Ovary (tissue), 7 donors: ENCODE measurements at regions not wholly inside any gene's neighbourhood (a gene's known extent, or its start where the extent isn't known, plus 50 kb on each side); places are given as distances from the start of the nearest gene placed in this dataset.

ENCODE experiments used
- DNase-seq, 5 donors: peaks; one replicate each; pipeline ENCODE4 v3.0.0-alpha.2; 2019 to 2020
- H3K27ac ChIP-seq, 2 donors: fragments of 200-600 bp; one replicate each; pipeline versions ENCODE4 v1.5.1 to v1.8.0; 2019 to 2022
- H3K27me3 ChIP-seq: fragments of 200-600 bp; one replicate; pipeline ENCODE4 v1.8.0; 2022
- H3K36me3 ChIP-seq: fragments of 200-600 bp; sonication (generic); one replicate; pipeline ENCODE4 v1.5.1; 2019
- H3K4me1 ChIP-seq: one replicate; pipeline ENCODE4 v1.8.1; 2013; ENCODE audit warnings: mild to moderate bottlenecking, moderate library complexity; ENCODE audit not compliant: insufficient read depth
- H3K4me3 ChIP-seq: fragments of 200-600 bp; sonication (generic); one replicate; pipeline ENCODE4 v1.5.1; 2017
- H3K9me3 ChIP-seq, 2 donors: fragments of 200-600 bp in 1 of 2; sonication (generic) in 1 of 2; one replicate each; pipeline versions ENCODE4 v1.5.1 to v1.8.1; 2013 to 2019; ENCODE audit warnings: mild to moderate bottlenecking in 1 of 2, moderate library complexity in 1 of 2
- CTCF ChIP-seq, 3 donors: fragments of 450-650 bp in 2 of 3; fragments of 200-600 bp in 1 of 3; IDR thresholded peaks; one replicate each; pipeline versions ENCODE4 v1.5.1 to v1.8.0; 2016 to 2022; ENCODE audit warnings: antibody characterized with exemption in 3 of 3, mild to moderate bottlenecking in 1 of 3
- EP300 ChIP-seq: sonication (generic); formaldehyde crosslinking; IDR thresholded peaks from one replicate; pipeline ENCODE4 v1.6.1; 2017; ENCODE audit warnings: antibody characterized with exemption
- POLR2A ChIP-seq: fragments of 450-650 bp; IDR thresholded peaks from one replicate; pipeline ENCODE4 v1.6.1; 2017; ENCODE audit warnings: antibody characterized with exemption, mild to moderate bottlenecking, moderate library complexity
- WGBS, 3 donors: extraction: QIAGEN DNeasy Blood & Tissue Kit in 1 of 3; methylation state at CpG; one replicate each; pipeline versions ENCODE4 v1.1.5 to v1.1.7; 2013 to 2017; 5-methylcytosine and 5-hydroxymethylcytosine counted together
- intact Hi-C, 4 donors: fragments of 100-400 bp; cut with DNase I; formaldehyde crosslinking; loops; one replicate each; pipeline versions ENCODE4 v1.11.0 to v1.15.1; 2022 to 2023
- donor health status: DM: no; HTN: no; CAD: no; lungs with moderate emphysema.
- donor health status: DM: no; HTN: no; CAD: no.
- donor health status: Bipolar disorder and iron deficiency.
- donor health status: DM: no; HTN: no; CAD: no.
- donor health status: DM: yes; HTN: yes; CAD: no.

DNA sequence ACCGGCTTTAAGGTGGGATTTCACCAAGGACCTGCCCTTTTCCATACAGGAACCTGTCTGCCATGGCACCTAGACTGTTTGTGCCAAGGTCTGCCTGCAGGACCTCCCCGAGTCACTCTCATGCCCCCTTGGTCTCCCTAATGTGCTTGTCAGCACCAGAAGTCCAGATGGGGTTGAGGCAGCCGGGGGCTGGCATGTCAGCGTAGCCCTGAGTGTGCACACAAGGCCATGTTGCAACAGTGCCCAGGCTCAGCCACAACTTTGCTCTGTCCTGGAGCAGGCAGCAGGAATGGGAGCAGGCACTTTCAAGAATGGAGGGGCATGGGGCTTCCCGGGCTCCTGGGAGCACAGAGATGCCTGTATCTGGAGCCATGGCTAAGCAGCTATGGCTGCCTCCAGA lies 621.5 kb downstream of the CDH9 start:
- TF ChIP-seq POLR2A (no peak), CTCF (IDR thresholded peaks at IDR 0.05) (no peak), EP300 (no peak)
- no peak for DNase-seq
- H3K4me1 ChIP-seq = no peaks in the 10 kb centered on the region
- H3K27me3 ChIP-seq = no peaks in the 10 kb centered on the region
- WGBS, 3 donors = 85 to 93% (median 89%) methylated on average over 5 of the region's 5 CpGs
- H3K9me3 ChIP-seq = peaks cover 0 to 5% of the 10 kb centered on the region in 2 donors
- H3K27ac ChIP-seq = no peak overlapping the region
- H3K36me3 ChIP-seq = no peaks in the 10 kb centered on the region
- intact Hi-C loops = no loop called here
- H3K4me3 ChIP-seq = no peak overlapping the region

DNA sequence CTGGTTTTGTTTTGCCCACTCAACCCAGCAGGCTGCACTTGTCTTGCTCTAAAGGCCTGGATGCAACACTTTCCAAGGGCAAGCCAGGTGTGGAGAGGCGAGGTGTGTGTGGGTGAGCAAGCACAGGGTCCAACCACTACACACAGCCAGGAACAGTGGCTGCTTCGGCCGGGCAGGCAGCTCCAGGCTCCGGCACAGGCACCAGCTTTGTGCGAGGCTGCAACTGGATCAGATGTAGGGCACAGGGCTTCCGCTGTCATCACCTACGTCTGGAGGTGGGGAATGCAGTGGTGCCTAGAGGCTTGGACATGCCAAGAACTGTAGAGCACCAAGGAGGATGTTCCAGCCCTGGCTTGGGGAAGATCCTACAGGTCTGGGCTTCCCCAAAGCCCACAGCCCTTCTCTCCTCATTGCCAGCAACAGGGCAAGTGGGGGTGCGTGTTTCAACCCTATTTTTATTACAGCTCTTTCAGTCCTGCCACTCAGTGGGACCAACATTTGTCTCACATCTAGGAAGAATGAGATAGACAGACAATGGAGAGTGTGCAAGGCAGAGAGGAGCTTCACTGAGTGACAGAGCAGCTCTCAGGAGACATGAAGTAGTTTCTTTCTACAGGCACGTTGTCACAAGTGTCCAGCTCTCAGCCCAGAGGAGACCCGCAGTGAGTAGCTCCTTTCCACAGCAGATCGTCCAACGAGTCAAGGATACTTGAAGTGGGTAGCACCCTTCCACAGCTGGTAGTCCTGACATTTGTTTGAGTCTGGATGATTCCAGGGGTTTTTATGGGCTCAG lies 622.2 kb downstream of the CDH9 start:
- intact Hi-C loops = no loop called here
- H3K4me3 ChIP-seq = no peak overlapping the region
- no peak for DNase-seq
- WGBS, 3 donors = 86 to 93% (median 88%) methylated on average over 12 of the region's 12 CpGs
- TF ChIP-seq EP300 = no peak
- no peak for TF ChIP-seq CTCF (IDR thresholded peaks at IDR 0.05)
- TF ChIP-seq POLR2A = no peak
- H3K9me3 ChIP-seq = peaks cover 0 to 5% of the 10 kb centered on the region in 2 donors
- H3K27me3 ChIP-seq = no peaks in the 10 kb centered on the region
- no peaks in the 10 kb centered on the region for H3K4me1 ChIP-seq
- H3K27ac ChIP-seq = no peak overlapping the region
- no peaks in the 10 kb centered on the region for H3K36me3 ChIP-seq

- TF ChIP-seq POLR2A = no peak
- TF ChIP-seq CTCF (IDR thresholded peaks at IDR 0.05) = no peak
- no peak for TF ChIP-seq EP300
- H3K36me3 ChIP-seq = no peaks in the 10 kb centered on the region
- no peak for DNase-seq
- intact Hi-C loops = no loop called here
- 55 to 74% (median 65%) methylated on average over 5 of the region's 5 CpGs for WGBS, 3 donors
- H3K27ac ChIP-seq = no peak overlapping the region
- H3K4me1 ChIP-seq = no peaks in the 10 kb centered on the region
- H3K27me3 ChIP-seq = no peaks in the 10 kb centered on the region
- no peak overlapping the region for H3K4me3 ChIP-seq
- H3K9me3 ChIP-seq = no peaks in the 10 kb centered on the region
Measured at GRCh38 chr5:26390608-26391007, 647.8 kb downstream of the CDH9 start.

DNA sequence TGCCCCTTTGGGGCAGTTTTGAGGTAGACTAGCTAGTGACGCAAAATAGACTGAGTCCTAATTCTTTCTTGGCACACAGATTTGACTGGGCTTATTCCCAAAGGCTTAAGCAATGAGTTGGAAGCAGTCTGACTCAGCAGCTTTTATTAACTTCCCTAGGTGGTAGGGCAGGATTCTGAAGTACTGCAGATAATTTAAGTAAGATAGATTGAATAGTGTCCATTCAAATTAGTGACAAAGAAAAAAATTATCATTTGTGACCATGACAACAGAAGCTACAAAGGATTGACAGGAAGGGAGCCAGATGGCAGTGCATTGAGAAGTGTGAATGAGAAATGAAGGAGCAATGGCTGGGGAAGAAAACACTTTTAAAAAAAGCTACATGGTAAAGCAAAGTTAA lies 649.4 kb downstream of the CDH9 start:
- no peak for DNase-seq
- intact Hi-C loops = no loop called here
- Histone ChIP-seq H3K4me3 (no peak overlapping the region), H3K36me3 (no peaks in the 10 kb centered on the region), H3K9me3 (no peaks in the 10 kb centered on the region), H3K27ac (no peak overlapping the region), H3K4me1 (no peaks in the 10 kb centered on the region), H3K27me3 (no peaks in the 10 kb centered on the region)
- TF ChIP-seq EP300 = no peak
- no peak for TF ChIP-seq CTCF (IDR thresholded peaks at IDR 0.05)
- TF ChIP-seq POLR2A = no peak
- 0 to 79% (median 0%) methylated on average over 1 of the region's 1 CpG for WGBS, 3 donors
